HG03159 (cell line): ENCODE measurements at regions not wholly inside any gene's neighbourhood (a gene's known extent, or its start where the extent isn't known, plus 50 kb on each side); places are given as distances from the start of the nearest gene placed in this dataset.
A peak's percentile ranks its signal among the peaks of the same experiment; 100 is the strongest.

ENCODE experiments used
- ATAC-seq: cut with Tn5 transposase; IDR thresholded peaks from one replicate; pipeline ENCODE4 v1.9.1; 2021; ENCODE audit warnings: mild to moderate bottlenecking, moderate library complexity; ENCODE audit not compliant: unreplicated experiment

GRCh38 chr6:80480421-80481157 is 374.1 kb downstream of the BCKDHB start:
- ATAC-seq: no peak

- ATAC-seq: no peak
Observed at GRCh38 chr6:80478030-80478429, 371.6 kb downstream of the BCKDHB start.

- ATAC-seq: no peak
Observed at GRCh38 chr6:80477591-80477990, 371.1 kb downstream of the BCKDHB start.

GRCh38 chr6:80472271-80472670 is 365.8 kb downstream of the BCKDHB start:
- no peak for ATAC-seq

GRCh38 chr6:80469977-80470376 is 363.5 kb downstream of the BCKDHB start:
- ATAC-seq: no peak

GRCh38 chr6:80468398-80468797 is 361.9 kb downstream of the BCKDHB start:
- no peak for ATAC-seq

GRCh38 chr6:80467408-80467807 is 360.9 kb downstream of the BCKDHB start:
- no peak for ATAC-seq

- no peak for ATAC-seq
Observed at GRCh38 chr6:80466981-80467380, 360.5 kb downstream of the BCKDHB start.

- no peak for ATAC-seq
Observed at GRCh38 chr6:80465513-80465912, 359.0 kb downstream of the BCKDHB start.

- no peak for ATAC-seq
Observed at GRCh38 chr6:80464901-80465300, 358.4 kb downstream of the BCKDHB start.

- ATAC-seq: no peak
Observed at GRCh38 chr6:80463197-80463596, 356.7 kb downstream of the BCKDHB start.

GRCh38 chr6:80460257-80460865 is 353.9 kb downstream of the BCKDHB start:
- no peak for ATAC-seq

GRCh38 chr6:80457439-80457933 is 351.0 kb downstream of the BCKDHB start:
- ATAC-seq: no peak

- no peak for ATAC-seq
Observed at GRCh38 chr6:80456724-80457438, 350.4 kb downstream of the BCKDHB start.

- no peak for ATAC-seq
Observed at GRCh38 chr6:80454661-80455365, 348.3 kb downstream of the BCKDHB start.

GRCh38 chr6:80454197-80454596 is 347.7 kb downstream of the BCKDHB start:
- ATAC-seq: peak; percentile 59

GRCh38 chr6:80449726-80450125 is 343.3 kb downstream of the BCKDHB start:
- no peak for ATAC-seq

- ATAC-seq: no peak
Observed at GRCh38 chr6:80446454-80447045, 340.1 kb downstream of the BCKDHB start.

- no peak for ATAC-seq
Observed at GRCh38 chr6:80445751-80446150, 339.3 kb downstream of the BCKDHB start.

- no peak for ATAC-seq
Observed at GRCh38 chr6:80442366-80442765, 335.9 kb downstream of the BCKDHB start.

GRCh38 chr6:80441131-80441530 is 334.7 kb downstream of the BCKDHB start:
- no peak for ATAC-seq
